ENCODE measurements at regions not wholly inside any gene's neighbourhood (a gene's known extent, or its start where the extent isn't known, plus 50 kb on each side); places are given as distances from the start of the nearest gene placed in this dataset.

GRCh38 chr17:79242393-79242792, 167.8 kb downstream of the ENGASE start:
- Histone ChIP-seq H3K9me3 (no peaks in the 10 kb centered on the region), H3K27me3 (peaks cover 0 to 25% (median 5%) of the 10 kb centered on the region in 9 donors), H3K4me3 (no peak overlapping the region), H3K4me1 (no peaks in the 10 kb centered on the region), H3K36me3 (no peaks in the 10 kb centered on the region), H3K27ac (no peak overlapping the region)
- intact Hi-C loops (cut with DNase I), result no loop called here
- ATAC-seq (no peak), DNase-seq (no peak)
- TF ChIP-seq POLR2A (IDR thresholded peaks at IDR 0.05), result no peak
- no peak for TF ChIP-seq CTCF (IDR thresholded peaks at IDR 0.05)
- 57 to 67% (median 62%) methylated on average over 2 of the region's 2 CpGs for WGBS, 4 donors

- Histone ChIP-seq H3K4me1 (no peaks in the 10 kb centered on the region), H3K27me3 (peaks cover 0 to 27% (median 1%) of the 10 kb centered on the region in 9 donors), H3K4me3 (no peak overlapping the region), H3K9me3 (no peaks in the 10 kb centered on the region), H3K27ac (no peak overlapping the region), H3K36me3 (no peaks in the 10 kb centered on the region)
- DNase-seq (no peak), ATAC-seq (no peak)
- intact Hi-C loops (cut with DNase I), result no loop called here
- TF ChIP-seq CTCF (IDR thresholded peaks at IDR 0.05) (no peak), POLR2A (IDR thresholded peaks at IDR 0.05) (no peak)
- 79 to 87% (median 82%) methylated on average over 5 of the region's 5 CpGs for WGBS, 4 donors
Measured at GRCh38 chr17:79241616-79242015, 167.0 kb downstream of the ENGASE start.

GRCh38 chr17:79239205-79239604, 164.6 kb downstream of the ENGASE start:
- Histone ChIP-seq H3K4me1 (no peaks in the 10 kb centered on the region), H3K4me3 (no peak overlapping the region), H3K27ac (no peak overlapping the region), H3K36me3 (no peaks in the 10 kb centered on the region), H3K27me3 (peaks cover 0 to 31% (median 0%) of the 10 kb centered on the region in 9 donors), H3K9me3 (no peaks in the 10 kb centered on the region)
- DNase-seq (no peak), ATAC-seq (no peak)
- intact Hi-C loops (cut with DNase I), result no loop called here
- WGBS, 4 donors, result 65 to 76% (median 67%) methylated on average over 8 to 9 of the region's 9 CpGs
- no peak for TF ChIP-seq CTCF (IDR thresholded peaks at IDR 0.05)

GRCh38 chr17:79237448-79238053, 162.9 kb downstream of the ENGASE start:
- Histone ChIP-seq H3K36me3 (no peaks in the 10 kb centered on the region), H3K4me1 (no peaks in the 10 kb centered on the region), H3K4me3 (no peak overlapping the region), H3K27ac (no peak overlapping the region), H3K27me3 (peaks cover 0 to 31% (median 0%) of the 10 kb centered on the region in 9 donors), H3K9me3 (peaks cover 0 to 3% (median 0%) of the 10 kb centered on the region in 12 donors)
- TF ChIP-seq CTCF (IDR thresholded peaks at IDR 0.05) (no peak), POLR2A (IDR thresholded peaks at IDR 0.05) (no peak)
- ATAC-seq (no peak), DNase-seq (no peak)
- WGBS, 4 donors, result 78 to 85% (median 80%) methylated on average over 11 to 13 of the region's 13 CpGs
- intact Hi-C loops (cut with DNase I), result no loop called here
